ENCODE measurements at regions not wholly inside any gene's neighbourhood (a gene's known extent, or its start where the extent isn't known, plus 50 kb on each side); places are given as distances from the start of the nearest gene placed in this dataset.

DNA sequence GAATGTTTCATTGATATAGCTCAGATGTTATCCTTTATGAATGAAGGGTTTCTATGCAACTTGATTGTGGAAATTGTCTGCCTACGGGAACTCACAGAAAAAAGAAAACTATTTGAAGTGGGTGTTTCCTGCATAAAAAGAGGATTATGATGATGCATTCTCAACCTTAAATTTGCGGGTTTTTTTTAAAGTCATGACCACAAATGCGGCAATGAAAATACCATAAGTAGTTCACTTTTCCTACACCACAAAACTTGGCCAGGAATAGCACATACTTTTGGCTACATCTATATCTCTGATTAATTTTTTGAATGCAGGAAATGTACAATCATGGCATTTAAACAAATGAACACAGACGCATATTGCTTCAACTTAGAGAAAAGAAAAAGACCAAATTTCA, 754.7 kb downstream of the DTWD2 start:
- TF ChIP-seq, protein P1, sequence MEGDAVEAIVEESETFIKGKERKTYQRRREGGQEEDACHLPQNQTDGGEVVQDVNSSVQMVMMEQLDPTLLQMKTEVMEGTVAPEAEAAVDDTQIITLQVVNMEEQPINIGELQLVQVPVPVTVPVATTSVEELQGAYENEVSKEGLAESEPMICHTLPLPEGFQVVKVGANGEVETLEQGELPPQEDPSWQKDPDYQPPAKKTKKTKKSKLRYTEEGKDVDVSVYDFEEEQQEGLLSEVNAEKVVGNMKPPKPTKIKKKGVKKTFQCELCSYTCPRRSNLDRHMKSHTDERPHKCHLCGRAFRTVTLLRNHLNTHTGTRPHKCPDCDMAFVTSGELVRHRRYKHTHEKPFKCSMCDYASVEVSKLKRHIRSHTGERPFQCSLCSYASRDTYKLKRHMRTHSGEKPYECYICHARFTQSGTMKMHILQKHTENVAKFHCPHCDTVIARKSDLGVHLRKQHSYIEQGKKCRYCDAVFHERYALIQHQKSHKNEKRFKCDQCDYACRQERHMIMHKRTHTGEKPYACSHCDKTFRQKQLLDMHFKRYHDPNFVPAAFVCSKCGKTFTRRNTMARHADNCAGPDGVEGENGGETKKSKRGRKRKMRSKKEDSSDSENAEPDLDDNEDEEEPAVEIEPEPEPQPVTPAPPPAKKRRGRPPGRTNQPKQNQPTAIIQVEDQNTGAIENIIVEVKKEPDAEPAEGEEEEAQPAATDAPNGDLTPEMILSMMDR (IDR thresholded peaks at IDR 0.05; ENCODE audit: low read depth, low read length) = no peak
- no peak overlapping the region for H3K4me3 ChIP-seq (replicated peaks in 1 of 2; ENCODE audit: low read depth in 2 of 2, low read length in 2 of 2)
- no peak for DNase-seq (ENCODE audit: low read depth in 2 of 2)

DNA sequence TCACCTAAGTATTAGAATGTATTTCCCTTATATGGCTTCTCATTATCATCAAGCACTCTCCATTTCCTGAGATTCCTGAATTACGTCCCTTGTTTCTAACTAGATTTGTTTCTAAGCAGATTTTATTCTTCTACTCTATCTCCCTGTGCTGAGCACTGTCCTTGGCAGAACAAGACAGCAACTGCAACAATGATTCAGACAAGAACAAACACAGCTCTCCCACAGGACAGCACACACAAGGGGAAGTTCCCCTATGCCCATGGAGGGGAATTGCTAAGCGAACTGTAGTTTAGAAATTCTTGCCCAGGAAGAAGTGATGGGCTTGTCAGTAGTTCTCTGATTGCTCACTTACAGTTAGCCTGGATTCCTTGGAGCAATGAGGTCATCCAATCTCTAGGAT, 759.9 kb downstream of the DTWD2 start:
- DNase-seq (ENCODE audit: low read depth in 2 of 2) = peak in 1 of 2 donors; percentile 0
- no peak overlapping the region for H3K4me3 ChIP-seq (replicated peaks in 1 of 2; ENCODE audit: low read depth in 2 of 2, low read length in 2 of 2)
- TF ChIP-seq, protein P1 (IDR thresholded peaks at IDR 0.05; ENCODE audit: low read depth, low read length) = no peak

- DNase-seq (ENCODE audit: low read depth in 2 of 2) = peak in 1 of 2 donors; percentile 14
- no peak overlapping the region for H3K4me3 ChIP-seq (replicated peaks in 1 of 2; ENCODE audit: low read depth in 2 of 2, low read length in 2 of 2)
- TF ChIP-seq, protein P1 (IDR thresholded peaks at IDR 0.05; ENCODE audit: low read depth, low read length) = no peak
Measured at GRCh38 chr5:118224546-118224945, 763.8 kb downstream of the DTWD2 start.

GRCh38 chr5:118220556-118221195, 767.7 kb downstream of the DTWD2 start:
- DNase-seq (ENCODE audit: low read depth in 2 of 2) = no peak
- H3K4me3 ChIP-seq (replicated peaks in 1 of 2; ENCODE audit: low read depth in 2 of 2, low read length in 2 of 2) = no peak overlapping the region
- TF ChIP-seq, protein P1 (IDR thresholded peaks at IDR 0.05; ENCODE audit: low read depth, low read length) = no peak

DNA sequence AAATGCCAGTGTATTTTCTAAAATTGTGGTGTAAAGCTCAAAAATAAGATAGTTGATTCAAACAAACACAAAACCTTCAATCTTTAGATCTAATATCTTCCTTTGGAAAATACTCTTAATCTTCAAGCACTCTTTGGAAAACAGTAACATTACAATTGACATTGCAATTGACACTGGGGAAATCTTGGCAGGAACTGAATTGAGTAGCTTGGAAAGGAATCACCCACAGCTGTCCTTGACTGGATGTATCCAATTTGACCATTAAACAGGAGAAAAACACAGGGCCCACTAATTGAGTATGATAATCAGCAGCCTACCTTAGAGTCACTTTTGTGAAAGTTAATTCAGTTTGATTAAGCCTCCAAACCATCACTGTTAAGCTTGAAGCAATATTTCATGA, 776.7 kb downstream of the DTWD2 start:
- H3K4me3 ChIP-seq (replicated peaks in 1 of 2; ENCODE audit: low read depth in 2 of 2, low read length in 2 of 2) = no peak overlapping the region
- TF ChIP-seq, protein P1 (IDR thresholded peaks at IDR 0.05; ENCODE audit: low read depth, low read length) = no peak
- DNase-seq (ENCODE audit: low read depth in 2 of 2) = no peak

- no peak for DNase-seq (ENCODE audit: low read depth in 2 of 2)
- TF ChIP-seq, protein P1 (IDR thresholded peaks at IDR 0.05; ENCODE audit: low read depth, low read length) = no peak
- no peak overlapping the region for H3K4me3 ChIP-seq (replicated peaks in 1 of 2; ENCODE audit: low read depth in 2 of 2, low read length in 2 of 2)
Measured at GRCh38 chr5:118208031-118208453, 780.3 kb downstream of the DTWD2 start.

- TF ChIP-seq, protein P1 (IDR thresholded peaks at IDR 0.05; ENCODE audit: low read depth, low read length) = no peak
- no peak overlapping the region for H3K4me3 ChIP-seq (replicated peaks in 1 of 2; ENCODE audit: low read depth in 2 of 2, low read length in 2 of 2)
- no peak for DNase-seq (ENCODE audit: low read depth in 2 of 2)
Measured at GRCh38 chr5:118199801-118200200, 788.5 kb downstream of the DTWD2 start.
